NB4 (cell line): ENCODE measurements at regions not wholly inside any gene's neighbourhood (a gene's known extent, or its start where the extent isn't known, plus 50 kb on each side); places are given as distances from the start of the nearest gene placed in this dataset.

Experiments
- POLR2A ChIP-seq: IDR thresholded peaks from 2 replicates; pipeline ENCODE4 v1.6.1; 2011; ENCODE audit warnings: mild to moderate bottlenecking; ENCODE audit not compliant: insufficient read length; ENCODE audit errors: extremely low read depth
- TF ChIP-seq, protein P1 (sequence below): IDR thresholded peaks from one replicate; pipeline ENCODE4 v1.5.1; 2012; ENCODE audit warnings: low read depth, low read length

DNA sequence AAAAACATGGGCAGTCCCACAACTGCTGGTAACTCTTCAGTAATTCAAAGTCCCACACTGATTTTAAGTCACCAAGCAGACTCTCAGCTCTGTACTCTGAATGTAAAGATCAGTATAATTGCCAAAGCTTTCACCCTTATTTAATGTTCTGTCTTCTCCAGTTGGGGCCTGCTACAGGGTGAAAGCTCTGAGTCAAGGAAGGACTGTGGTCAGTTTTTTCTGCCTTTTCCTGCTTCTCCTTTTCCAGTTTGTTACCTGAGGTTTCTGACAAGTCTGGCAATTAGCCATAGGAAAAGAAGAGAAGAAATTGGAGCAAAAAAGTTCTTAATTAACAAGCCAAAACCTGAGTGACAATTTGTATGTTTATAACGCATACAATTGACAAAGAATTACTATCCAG, 279.3 kb downstream of the RBM26 start:
- TF ChIP-seq, protein P1, sequence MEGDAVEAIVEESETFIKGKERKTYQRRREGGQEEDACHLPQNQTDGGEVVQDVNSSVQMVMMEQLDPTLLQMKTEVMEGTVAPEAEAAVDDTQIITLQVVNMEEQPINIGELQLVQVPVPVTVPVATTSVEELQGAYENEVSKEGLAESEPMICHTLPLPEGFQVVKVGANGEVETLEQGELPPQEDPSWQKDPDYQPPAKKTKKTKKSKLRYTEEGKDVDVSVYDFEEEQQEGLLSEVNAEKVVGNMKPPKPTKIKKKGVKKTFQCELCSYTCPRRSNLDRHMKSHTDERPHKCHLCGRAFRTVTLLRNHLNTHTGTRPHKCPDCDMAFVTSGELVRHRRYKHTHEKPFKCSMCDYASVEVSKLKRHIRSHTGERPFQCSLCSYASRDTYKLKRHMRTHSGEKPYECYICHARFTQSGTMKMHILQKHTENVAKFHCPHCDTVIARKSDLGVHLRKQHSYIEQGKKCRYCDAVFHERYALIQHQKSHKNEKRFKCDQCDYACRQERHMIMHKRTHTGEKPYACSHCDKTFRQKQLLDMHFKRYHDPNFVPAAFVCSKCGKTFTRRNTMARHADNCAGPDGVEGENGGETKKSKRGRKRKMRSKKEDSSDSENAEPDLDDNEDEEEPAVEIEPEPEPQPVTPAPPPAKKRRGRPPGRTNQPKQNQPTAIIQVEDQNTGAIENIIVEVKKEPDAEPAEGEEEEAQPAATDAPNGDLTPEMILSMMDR, result no peak
- no peak for TF ChIP-seq POLR2A
